Right lobe of liver (tissue), 4 donors: ENCODE measurements at regions not wholly inside any gene's neighbourhood (a gene's known extent, or its start where the extent isn't known, plus 50 kb on each side); places are given as distances from the start of the nearest gene placed in this dataset.

Experiments
- POLR2A ChIP-seq: fragments of 450-650 bp; IDR thresholded peaks from one replicate; pipeline ENCODE4 v1.6.1; 2017; ENCODE audit warnings: antibody characterized with exemption, mild to moderate bottlenecking
- TF ChIP-seq, protein P1 (sequence below), 4 donors: fragments of 200-600 bp in 3 of 4; fragments of 450-650 bp in 1 of 4; IDR thresholded peaks; one replicate each; pipeline versions ENCODE4 v1.5.1 to v1.8.0; 2016 to 2022; ENCODE audit warnings: antibody characterized with exemption in 4 of 4, mild to moderate bottlenecking in 2 of 4
- donor health status: DM: no; HTN: no; CAD: no.
- donor health status: DM: no; HTN: no; CAD: no.
- donor health status: DM: no; HTN: yes; CAD: no.

DNA sequence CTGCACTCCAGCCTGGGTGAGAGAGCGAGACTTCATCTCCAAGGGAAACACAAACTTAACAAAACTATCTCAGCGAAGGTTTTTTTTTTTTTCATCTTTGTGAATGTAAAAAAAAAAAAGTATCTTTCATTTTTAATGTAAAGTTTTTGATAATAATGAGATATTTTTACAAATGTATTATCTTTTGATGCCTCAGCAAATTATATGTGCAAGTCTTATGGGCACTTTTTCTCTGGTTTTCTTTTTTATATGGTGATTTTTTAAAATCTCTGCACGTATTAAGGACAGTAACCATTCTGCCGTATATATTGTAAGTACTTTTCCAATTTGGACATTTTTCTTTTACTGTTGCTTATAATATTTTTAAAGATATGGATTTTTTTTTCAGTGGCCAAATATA, 76.8 kb downstream of the MAFB start:
- TF ChIP-seq, protein P1, sequence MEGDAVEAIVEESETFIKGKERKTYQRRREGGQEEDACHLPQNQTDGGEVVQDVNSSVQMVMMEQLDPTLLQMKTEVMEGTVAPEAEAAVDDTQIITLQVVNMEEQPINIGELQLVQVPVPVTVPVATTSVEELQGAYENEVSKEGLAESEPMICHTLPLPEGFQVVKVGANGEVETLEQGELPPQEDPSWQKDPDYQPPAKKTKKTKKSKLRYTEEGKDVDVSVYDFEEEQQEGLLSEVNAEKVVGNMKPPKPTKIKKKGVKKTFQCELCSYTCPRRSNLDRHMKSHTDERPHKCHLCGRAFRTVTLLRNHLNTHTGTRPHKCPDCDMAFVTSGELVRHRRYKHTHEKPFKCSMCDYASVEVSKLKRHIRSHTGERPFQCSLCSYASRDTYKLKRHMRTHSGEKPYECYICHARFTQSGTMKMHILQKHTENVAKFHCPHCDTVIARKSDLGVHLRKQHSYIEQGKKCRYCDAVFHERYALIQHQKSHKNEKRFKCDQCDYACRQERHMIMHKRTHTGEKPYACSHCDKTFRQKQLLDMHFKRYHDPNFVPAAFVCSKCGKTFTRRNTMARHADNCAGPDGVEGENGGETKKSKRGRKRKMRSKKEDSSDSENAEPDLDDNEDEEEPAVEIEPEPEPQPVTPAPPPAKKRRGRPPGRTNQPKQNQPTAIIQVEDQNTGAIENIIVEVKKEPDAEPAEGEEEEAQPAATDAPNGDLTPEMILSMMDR (IDR thresholded peaks at IDR 0.05) = no peak
- TF ChIP-seq POLR2A = no peak
